Endodermal cell (in vitro differentiated cells): ENCODE measurements at regions not wholly inside any gene's neighbourhood (a gene's known extent, or its start where the extent isn't known, plus 50 kb on each side); places are given as distances from the start of the nearest gene placed in this dataset.
A peak's percentile ranks its signal among the peaks of the same experiment; 100 is the strongest.
"Not testable (repeated sequence)": the region's sequence is repeated elsewhere in the genome, so short reads cannot be mapped to it uniquely, and the experiment has no call there.

Source experiments
- DNase-seq: peaks from one replicate; pipeline ENCODE4 v3.0.0-alpha.2; 2017
- H3K27ac ChIP-seq: 2 replicates; pipeline ENCODE4 v1.5.1; 2013; ENCODE audit warnings: mild to moderate bottlenecking, low read depth, low read length, moderate library complexity
- H3K27me3 ChIP-seq: 2 replicates; pipeline ENCODE4 v1.6.1; 2013; ENCODE audit warnings: mild to moderate bottlenecking, low read length, moderate library complexity; ENCODE audit not compliant: insufficient read depth, control insufficient read depth, poor library complexity, severe bottlenecking
- H3K36me3 ChIP-seq: 2 replicates; pipeline ENCODE4 v1.7.0; 2013; ENCODE audit warnings: mild to moderate bottlenecking, low read length, moderate library complexity; ENCODE audit not compliant: control insufficient read depth, insufficient read depth
- H3K4me1 ChIP-seq: one replicate; pipeline ENCODE4 v1.7.0; 2013; ENCODE audit warnings: low read length; ENCODE audit not compliant: control insufficient read depth, insufficient read depth
- H3K4me3 ChIP-seq: 2 replicates; pipeline ENCODE4 v1.5.1; 2013; ENCODE audit warnings: mild to moderate bottlenecking, low read length, moderate library complexity
- H3K9ac ChIP-seq: 2 replicates; pipeline ENCODE4 v1.6.1; 2013; ENCODE audit warnings: mild to moderate bottlenecking, low read length, moderate library complexity; ENCODE audit not compliant: poor library complexity, severe bottlenecking; ENCODE audit errors: extremely low read depth
- H3K9me3 ChIP-seq: 2 replicates; pipeline ENCODE4 v1.6.1; 2013; ENCODE audit warnings: mild to moderate bottlenecking, low read length, moderate library complexity; ENCODE audit not compliant: control insufficient read depth
- H3K27ac Mint-ChIP-seq: 2 replicates; pipeline ENCODE4 v1.8.0; 2020; ENCODE audit warnings: mixed read lengths
- H3K27me3 Mint-ChIP-seq: 2 replicates; pipeline ENCODE4 v1.8.0; 2021; ENCODE audit warnings: mild to moderate bottlenecking, mixed read lengths; ENCODE audit not compliant: insufficient read depth
- H3K36me3 Mint-ChIP-seq: 2 replicates; pipeline ENCODE4 v1.8.0; 2020; ENCODE audit warnings: low read depth, mixed read lengths
- H3K4me1 Mint-ChIP-seq: 2 replicates; pipeline ENCODE4 v1.8.0; 2020; ENCODE audit warnings: mixed read lengths
- H3K4me3 Mint-ChIP-seq: 2 replicates; pipeline ENCODE4 v1.8.0; 2020; ENCODE audit warnings: mild to moderate bottlenecking, moderate library complexity, mixed read lengths
- H3K9me3 Mint-ChIP-seq: 2 replicates; pipeline ENCODE4 v1.8.0; 2020; ENCODE audit warnings: mild to moderate bottlenecking, mixed read lengths
- WGBS, 2 experiments: methylation state at CpG; one replicate each; pipeline versions ENCODE4 v1.1.5 to v1.1.7; 2013; ENCODE audit warnings: missing lambda C conversion rate in 2 of 2, mixed read lengths in 1 of 2; ENCODE audit not compliant: insufficient coverage in 1 of 2, insufficient read length in 1 of 2; 5-methylcytosine and 5-hydroxymethylcytosine counted together
- TF ChIP-seq, protein P1 (sequence below): fragments of 200-600 bp; sonication (generic); conservative IDR thresholded peaks from 2 replicates; pipeline ENCODE4 v1.5.0; 2021; ENCODE audit warnings: antibody characterized with exemption, mild to moderate bottlenecking

- Mint-ChIP-seq H3K4me1 (peaks cover 18% of the 10 kb centered on the region), H3K9me3 (peaks cover 3% of the 10 kb centered on the region), H3K27me3 (no peaks in the 10 kb centered on the region), H3K36me3 (no peaks in the 10 kb centered on the region), H3K27ac (no peak overlapping the region), H3K4me3 (no peak overlapping the region)
- Histone ChIP-seq H3K27ac (no peak overlapping the region), H3K36me3 (no peaks in the 10 kb centered on the region), H3K9me3 (no peaks in the 10 kb centered on the region), H3K4me3 (no peak overlapping the region), H3K4me1 (peaks cover 3% of the 10 kb centered on the region), H3K9ac (no peak overlapping the region), H3K27me3 (no peaks in the 10 kb centered on the region)
- TF ChIP-seq, protein P1, sequence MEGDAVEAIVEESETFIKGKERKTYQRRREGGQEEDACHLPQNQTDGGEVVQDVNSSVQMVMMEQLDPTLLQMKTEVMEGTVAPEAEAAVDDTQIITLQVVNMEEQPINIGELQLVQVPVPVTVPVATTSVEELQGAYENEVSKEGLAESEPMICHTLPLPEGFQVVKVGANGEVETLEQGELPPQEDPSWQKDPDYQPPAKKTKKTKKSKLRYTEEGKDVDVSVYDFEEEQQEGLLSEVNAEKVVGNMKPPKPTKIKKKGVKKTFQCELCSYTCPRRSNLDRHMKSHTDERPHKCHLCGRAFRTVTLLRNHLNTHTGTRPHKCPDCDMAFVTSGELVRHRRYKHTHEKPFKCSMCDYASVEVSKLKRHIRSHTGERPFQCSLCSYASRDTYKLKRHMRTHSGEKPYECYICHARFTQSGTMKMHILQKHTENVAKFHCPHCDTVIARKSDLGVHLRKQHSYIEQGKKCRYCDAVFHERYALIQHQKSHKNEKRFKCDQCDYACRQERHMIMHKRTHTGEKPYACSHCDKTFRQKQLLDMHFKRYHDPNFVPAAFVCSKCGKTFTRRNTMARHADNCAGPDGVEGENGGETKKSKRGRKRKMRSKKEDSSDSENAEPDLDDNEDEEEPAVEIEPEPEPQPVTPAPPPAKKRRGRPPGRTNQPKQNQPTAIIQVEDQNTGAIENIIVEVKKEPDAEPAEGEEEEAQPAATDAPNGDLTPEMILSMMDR, result no peak
- no peak for DNase-seq
- 82 to 100% methylated on average over 1 to 4 of the region's 4 CpGs for WGBS, 2 experiments
Measured at GRCh38 chr4:148540622-148541326, 98.6 kb upstream of the NR3C2 start.

DNA sequence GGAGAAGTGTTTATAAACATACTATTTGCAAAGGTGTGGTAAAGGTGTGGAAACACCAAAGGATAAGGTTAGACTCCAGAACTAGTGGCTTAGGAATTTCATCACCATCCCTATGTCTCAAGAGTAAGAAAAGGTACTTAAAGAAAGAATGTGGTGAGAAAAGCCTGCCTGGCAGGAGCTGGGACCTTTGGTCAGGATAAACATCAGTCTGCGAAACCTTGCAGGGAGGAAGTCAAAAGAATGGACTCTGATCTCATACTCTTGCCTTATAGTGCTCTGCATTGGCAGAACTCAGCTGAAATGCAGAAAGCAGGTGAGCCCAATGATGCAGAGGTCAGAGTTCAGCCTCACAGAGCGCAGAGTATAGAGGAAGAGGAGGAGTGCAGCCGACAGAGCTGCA lies 97.2 kb upstream of the NR3C2 start:
- H3K9ac ChIP-seq, result no peak overlapping the region
- TF ChIP-seq, protein P1, result no peak
- Mint-ChIP-seq H3K9me3 (peaks cover 14% of the 10 kb centered on the region), H3K4me3 (no peak overlapping the region), H3K36me3 (no peaks in the 10 kb centered on the region), H3K27me3 (no peaks in the 10 kb centered on the region), H3K27ac (no peak overlapping the region), H3K4me1 (peaks cover 16% of the 10 kb centered on the region)
- H3K27me3 ChIP-seq, result no peaks in the 10 kb centered on the region
- H3K27ac ChIP-seq, result no peak overlapping the region
- H3K4me3 ChIP-seq, result peak overlapping the region; percentile 12
- peak; percentile 61 for DNase-seq
- H3K9me3 ChIP-seq, result peaks cover 13% of the 10 kb centered on the region
- H3K4me1 ChIP-seq, result peaks cover 3% of the 10 kb centered on the region
- whole genome bisulfite sequencing, 2 experiments, result 54 to 80% methylated on average over 2 to 3 of the region's 3 CpGs
- H3K36me3 ChIP-seq, result no peaks in the 10 kb centered on the region

- H3K9me3 Mint-ChIP-seq, result peaks cover 46% of the 10 kb centered on the region
- not testable (repeated sequence) for H3K4me3 ChIP-seq, H3K27me3 ChIP-seq, DNase-seq, H3K27ac Mint-ChIP-seq, H3K36me3 Mint-ChIP-seq, H3K9ac ChIP-seq, H3K4me3 Mint-ChIP-seq, H3K4me1 ChIP-seq, H3K27me3 Mint-ChIP-seq, H3K27ac ChIP-seq, H3K36me3 ChIP-seq
- H3K4me1 Mint-ChIP-seq, result peaks cover 10% of the 10 kb centered on the region
- H3K9me3 ChIP-seq, result peaks cover 40% of the 10 kb centered on the region
- whole genome bisulfite sequencing, 2 experiments, result 86 to 100% methylated on average over 1 of the region's 1 CpG
Measured at GRCh38 chr4:148533851-148534250, 91.6 kb upstream of the NR3C2 start.

DNA sequence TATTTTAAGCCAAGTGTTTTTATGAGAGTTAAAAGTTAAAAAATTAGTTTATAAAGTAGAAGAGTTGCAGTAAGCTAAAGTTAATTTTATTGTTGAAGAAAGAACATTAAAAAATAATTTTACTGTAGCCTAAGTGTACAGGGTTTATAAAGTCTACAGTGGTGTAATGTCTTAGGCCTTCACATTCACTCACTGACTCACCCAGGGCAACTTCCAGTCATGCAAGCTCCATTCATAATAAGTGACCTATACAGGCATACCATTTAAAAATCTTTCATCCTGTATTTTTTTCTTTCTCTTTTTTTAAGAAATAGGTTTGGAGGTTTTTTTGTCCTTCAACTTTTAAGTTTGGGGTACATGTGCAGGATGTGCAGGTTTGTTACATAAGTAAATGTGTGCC lies 87.9 kb upstream of the NR3C2 start:
- Mint-ChIP-seq H3K27ac (no peak overlapping the region), H3K36me3 (peaks cover 3% of the 10 kb centered on the region), H3K4me3 (no peak overlapping the region), H3K4me1 (no peaks in the 10 kb centered on the region), H3K27me3 (peaks cover 2% of the 10 kb centered on the region), H3K9me3 (peaks cover 39% of the 10 kb centered on the region)
- no peak for DNase-seq
- Histone ChIP-seq H3K4me1 (no peaks in the 10 kb centered on the region), H3K9ac (no peak overlapping the region), H3K4me3 (no peak overlapping the region), H3K36me3 (no peaks in the 10 kb centered on the region), H3K9me3 (peaks cover 34% of the 10 kb centered on the region), H3K27me3 (no peaks in the 10 kb centered on the region), H3K27ac (no peak overlapping the region)
- TF ChIP-seq, protein P1, result no peak
